Prostate gland (tissue), 2 donors: ENCODE measurements at regions not wholly inside any gene's neighbourhood (a gene's known extent, or its start where the extent isn't known, plus 50 kb on each side); places are given as distances from the start of the nearest gene placed in this dataset.

Experiments used
- DNase-seq: peaks from one replicate; pipeline ENCODE4 v3.0.0-alpha.2; 2019; ENCODE audit warnings: low spot score
- H3K27ac ChIP-seq, 2 donors: fragments of 200-600 bp; sonication (generic); 2 replicates each; pipeline ENCODE4 v1.5.1; 2017 to 2019
- H3K27me3 ChIP-seq: fragments of 200-600 bp; sonication (generic); replicated peaks from 2 replicates; pipeline ENCODE4 v1.5.1; 2019; ENCODE audit not compliant: insufficient read depth
- H3K36me3 ChIP-seq, 2 donors: fragments of 200-600 bp; sonication (generic); 1 replicate in 1 of 2; 2 replicates in 1 of 2; pipeline versions ENCODE4 v1.5.1 to v1.8.1; 2017 to 2019
- H3K4me1 ChIP-seq: fragments of 200-600 bp; sonication (generic); replicated peaks from 2 replicates; pipeline ENCODE4 v1.5.1; 2019
- H3K4me3 ChIP-seq, 2 donors: fragments of 200-600 bp; sonication (generic); 2 replicates each; pipeline ENCODE4 v1.5.1; 2017 to 2019
- H3K9me3 ChIP-seq: fragments of 200-600 bp; sonication (generic); 2 replicates; pipeline ENCODE4 v1.5.1; 2017
- POLR2A ChIP-seq: fragments of 450-650 bp; IDR thresholded peaks from one replicate; pipeline ENCODE4 v1.6.1; 2016; ENCODE audit warnings: antibody characterized with exemption, mild to moderate bottlenecking
- POLR2AphosphoS5 ChIP-seq: sonication (generic); formaldehyde crosslinking; IDR thresholded peaks from one replicate; pipeline ENCODE4 v1.6.1; 2017; ENCODE audit warnings: antibody characterized with exemption
- WGBS: methylation state at CpG from one replicate; pipeline ENCODE4 v1.1.5; 2018; 5-methylcytosine and 5-hydroxymethylcytosine counted together
- intact Hi-C: fragments of 100-400 bp; cut with DNase I; formaldehyde crosslinking; loops from one replicate; pipeline ENCODE4 v1.14.2; 2022
- TF ChIP-seq, protein P1 (sequence below), 4 experiments: fragments of 200-600 bp in 2 of 4; fragments of 450-650 bp in 2 of 4; sonication (generic) in 2 of 4; IDR thresholded peaks; 1 replicate in 3 of 4; 2 replicates in 1 of 4; pipeline ENCODE4 v1.5.1; 2016 to 2019; ENCODE audit warnings: antibody characterized with exemption in 4 of 4, mild to moderate bottlenecking in 2 of 4, moderate library complexity in 2 of 4

DNA sequence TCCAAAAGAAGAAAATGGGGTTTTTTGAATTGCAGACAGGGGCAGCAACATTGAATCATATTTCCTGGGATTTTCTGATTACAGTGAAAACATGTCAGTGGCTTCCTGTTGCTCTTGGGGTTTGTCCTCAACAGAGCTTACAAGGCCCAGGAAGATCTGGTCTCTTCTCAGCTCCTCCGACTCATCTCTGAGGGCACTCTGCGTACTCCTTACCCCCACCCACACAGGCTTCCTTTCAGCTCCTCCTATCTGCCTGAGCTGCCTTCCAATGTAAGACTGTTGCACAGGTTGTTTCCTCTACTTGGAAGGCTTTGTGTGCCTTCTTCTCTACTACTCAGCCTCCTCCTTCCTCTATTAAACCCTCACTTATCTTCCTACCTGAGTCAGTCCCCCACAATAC is 245.1 kb upstream of the MEF2C start:
- H3K4me3 ChIP-seq = no peak overlapping the region
- intact Hi-C loops = no loop called here
- no peaks in the 10 kb centered on the region for H3K9me3 ChIP-seq
- H3K36me3 ChIP-seq = no peaks in the 10 kb centered on the region
- TF ChIP-seq, protein P1, sequence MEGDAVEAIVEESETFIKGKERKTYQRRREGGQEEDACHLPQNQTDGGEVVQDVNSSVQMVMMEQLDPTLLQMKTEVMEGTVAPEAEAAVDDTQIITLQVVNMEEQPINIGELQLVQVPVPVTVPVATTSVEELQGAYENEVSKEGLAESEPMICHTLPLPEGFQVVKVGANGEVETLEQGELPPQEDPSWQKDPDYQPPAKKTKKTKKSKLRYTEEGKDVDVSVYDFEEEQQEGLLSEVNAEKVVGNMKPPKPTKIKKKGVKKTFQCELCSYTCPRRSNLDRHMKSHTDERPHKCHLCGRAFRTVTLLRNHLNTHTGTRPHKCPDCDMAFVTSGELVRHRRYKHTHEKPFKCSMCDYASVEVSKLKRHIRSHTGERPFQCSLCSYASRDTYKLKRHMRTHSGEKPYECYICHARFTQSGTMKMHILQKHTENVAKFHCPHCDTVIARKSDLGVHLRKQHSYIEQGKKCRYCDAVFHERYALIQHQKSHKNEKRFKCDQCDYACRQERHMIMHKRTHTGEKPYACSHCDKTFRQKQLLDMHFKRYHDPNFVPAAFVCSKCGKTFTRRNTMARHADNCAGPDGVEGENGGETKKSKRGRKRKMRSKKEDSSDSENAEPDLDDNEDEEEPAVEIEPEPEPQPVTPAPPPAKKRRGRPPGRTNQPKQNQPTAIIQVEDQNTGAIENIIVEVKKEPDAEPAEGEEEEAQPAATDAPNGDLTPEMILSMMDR (IDR thresholded peaks at IDR 0.05) = no peak
- no peak for TF ChIP-seq POLR2AphosphoS5
- no peak for TF ChIP-seq POLR2A
- H3K27me3 ChIP-seq = no peaks in the 10 kb centered on the region
- DNase-seq = no peak
- 88% methylated on average over 2 of the region's 2 CpGs for WGBS
- H3K4me1 ChIP-seq = no peaks in the 10 kb centered on the region
- no peak overlapping the region for H3K27ac ChIP-seq

DNA sequence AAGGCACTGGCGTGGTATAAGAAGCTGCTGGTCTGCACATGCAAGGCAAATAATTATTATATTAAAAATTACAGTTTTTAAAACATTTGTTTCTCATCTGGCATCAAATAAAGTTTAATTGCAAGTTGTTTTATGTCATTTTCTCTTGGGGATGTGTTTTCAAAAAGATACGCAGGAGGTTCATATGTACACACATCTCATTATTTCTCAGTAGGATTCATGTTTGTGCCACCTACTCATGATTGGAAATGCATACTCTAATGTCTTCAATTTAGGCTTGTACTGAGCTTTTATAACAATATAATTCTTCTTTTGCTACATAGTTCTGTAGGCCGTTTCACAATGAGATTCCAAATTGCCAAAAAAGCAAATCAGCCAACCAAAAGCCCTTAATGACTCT is 244.2 kb upstream of the MEF2C start:
- no peaks in the 10 kb centered on the region for H3K9me3 ChIP-seq
- H3K36me3 ChIP-seq = no peaks in the 10 kb centered on the region
- no peak for DNase-seq
- no peaks in the 10 kb centered on the region for H3K27me3 ChIP-seq
- H3K4me1 ChIP-seq = no peaks in the 10 kb centered on the region
- WGBS = 76% methylated on average over 3 of the region's 3 CpGs
- H3K4me3 ChIP-seq = no peak overlapping the region
- intact Hi-C loops = no loop called here
- TF ChIP-seq, protein P1 (IDR thresholded peaks at IDR 0.05) = no peak
- TF ChIP-seq POLR2AphosphoS5 (no peak), POLR2A (no peak)
- H3K27ac ChIP-seq = no peak overlapping the region

DNA sequence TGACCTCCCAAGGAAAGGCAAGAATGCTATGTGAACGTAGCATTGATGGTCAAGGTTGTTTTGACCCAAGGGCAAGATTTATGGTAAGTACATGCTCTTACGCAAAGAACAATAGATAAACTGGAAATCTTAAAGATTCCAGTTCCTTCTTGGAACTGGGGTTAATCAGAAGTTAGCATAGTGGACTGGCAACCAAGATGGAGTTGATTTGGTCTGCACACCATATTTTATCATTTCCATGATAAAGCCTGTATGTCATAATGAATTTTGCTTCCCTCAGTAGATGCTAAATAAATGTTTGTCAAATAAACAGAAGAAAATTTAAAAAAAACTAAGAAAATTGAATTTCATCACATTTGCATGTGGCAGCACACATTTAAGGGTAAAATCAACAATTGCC is 242.4 kb upstream of the MEF2C start:
- TF ChIP-seq POLR2AphosphoS5 = no peak
- TF ChIP-seq POLR2A = no peak
- TF ChIP-seq, protein P1 (IDR thresholded peaks at IDR 0.05) = no peak
- Histone ChIP-seq H3K9me3 (no peaks in the 10 kb centered on the region), H3K27ac (no peak overlapping the region), H3K4me1 (no peaks in the 10 kb centered on the region), H3K4me3 (no peak overlapping the region), H3K27me3 (no peaks in the 10 kb centered on the region), H3K36me3 (no peaks in the 10 kb centered on the region)
- DNase-seq = no peak
- 92% methylated on average over 2 of the region's 2 CpGs for WGBS
- intact Hi-C loops = no loop called here

DNA sequence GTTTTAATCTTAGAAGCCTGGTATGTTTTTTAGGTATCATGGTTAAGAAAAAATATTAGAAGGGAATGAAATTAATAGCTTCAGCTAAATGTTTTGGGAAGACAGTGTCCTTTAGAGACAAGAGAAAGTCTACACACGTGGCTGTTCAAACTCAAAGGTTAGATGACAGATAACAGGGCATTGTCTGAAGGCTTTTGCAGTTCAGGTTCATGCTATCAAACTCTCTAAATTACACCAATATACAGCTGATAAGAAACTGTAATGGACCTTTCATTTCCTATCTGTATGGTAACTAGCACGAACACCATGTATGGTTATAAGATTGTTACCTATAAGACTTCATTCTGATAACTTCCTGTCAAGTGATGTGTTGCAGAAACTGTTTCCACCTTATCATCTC is 240.6 kb upstream of the MEF2C start:
- no peaks in the 10 kb centered on the region for H3K9me3 ChIP-seq
- TF ChIP-seq POLR2AphosphoS5 = no peak
- TF ChIP-seq, protein P1 (IDR thresholded peaks at IDR 0.05) = no peak
- TF ChIP-seq POLR2A = no peak
- H3K4me1 ChIP-seq = no peaks in the 10 kb centered on the region
- 73% methylated on average over 2 of the region's 2 CpGs for WGBS
- DNase-seq = no peak
- H3K4me3 ChIP-seq = no peak overlapping the region
- no peaks in the 10 kb centered on the region for H3K36me3 ChIP-seq
- intact Hi-C loops = no loop called here
- no peaks in the 10 kb centered on the region for H3K27me3 ChIP-seq
- H3K27ac ChIP-seq = no peak overlapping the region

DNA sequence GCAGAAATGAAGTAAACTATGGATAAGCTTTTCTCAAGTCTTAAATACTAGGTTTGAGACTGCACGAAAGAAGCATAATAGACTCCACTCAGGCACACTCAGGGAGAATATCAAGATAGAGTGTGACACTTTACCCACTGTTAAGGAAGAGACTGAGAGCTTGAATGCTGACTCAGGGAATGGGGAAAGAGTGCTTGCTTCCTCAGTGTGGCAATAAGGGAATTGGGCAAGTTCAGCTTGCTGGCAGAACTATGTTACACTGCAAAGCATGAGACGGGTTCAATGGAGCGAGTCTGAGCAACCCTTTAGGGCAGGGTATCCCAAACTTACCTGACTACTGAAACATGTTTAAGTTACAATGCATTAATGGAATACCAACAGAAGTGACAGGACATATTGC is 237.7 kb upstream of the MEF2C start:
- no peak overlapping the region for H3K27ac ChIP-seq
- no peak for DNase-seq
- TF ChIP-seq, protein P1 (IDR thresholded peaks at IDR 0.05) = no peak
- TF ChIP-seq POLR2A (no peak), POLR2AphosphoS5 (no peak)
- intact Hi-C loops = no loop called here
- no peaks in the 10 kb centered on the region for H3K4me1 ChIP-seq
- no peaks in the 10 kb centered on the region for H3K9me3 ChIP-seq
- H3K36me3 ChIP-seq = no peaks in the 10 kb centered on the region
- no peak overlapping the region for H3K4me3 ChIP-seq
- WGBS = 71% methylated on average over 3 of the region's 3 CpGs
- no peaks in the 10 kb centered on the region for H3K27me3 ChIP-seq
